HEK293 (cell line): ENCODE measurements at regions not wholly inside any gene's neighbourhood (a gene's known extent, or its start where the extent isn't known, plus 50 kb on each side); places are given as distances from the start of the nearest gene placed in this dataset.

Experiments used
- CTCF ChIA-PET: fragments of 350-600 bp; formaldehyde crosslinking; extraction: SDS; loops from one replicate; lab custom pipeline; 2021; ENCODE audit warnings: antibody characterized with exemption; lab: Yijun Ruan, JAX
- POLR2A ChIA-PET: fragments of 300-600 bp; formaldehyde crosslinking; extraction: SDS; loops from one replicate; lab custom pipeline; 2020; ENCODE audit warnings: antibody characterized with exemption, inconsistent platforms; lab: Yijun Ruan, JAX
- H3K27ac ChIP-seq: fragments of 200-500 bp; sonication (Bioruptor generic); 2 replicates; pipeline ENCODE4 v1.5.1; 2014; ENCODE audit warnings: low read depth, low read length, control low read depth, inconsistent platforms; ENCODE audit errors: extremely low read depth
- H3K36me3 ChIP-seq, 2 experiments: fragments of 200-500 bp in 1 of 2; sonication (Bioruptor generic) in 1 of 2; 1 replicate in 1 of 2; 2 replicates in 1 of 2; pipeline ENCODE4 v1.5.1; 2014 to 2017; ENCODE audit warnings: inconsistent platforms in 2 of 2, low read length in 2 of 2; ENCODE audit not compliant: control insufficient read depth in 2 of 2, insufficient read depth in 1 of 2
- H3K4me1 ChIP-seq: fragments of 200-500 bp; sonication (Bioruptor generic); 2 replicates; pipeline ENCODE4 v1.5.1; 2014; ENCODE audit warnings: mild to moderate bottlenecking, low read length, inconsistent platforms; ENCODE audit not compliant: control insufficient read depth, insufficient read depth
- H3K4me3 ChIP-seq: 2 replicates; pipeline ENCODE4 v1.5.1; 2011; ENCODE audit warnings: low read depth, mild to moderate bottlenecking, control low read depth, low read length, moderate library complexity
- H3K9me3 ChIP-seq: fragments of 200-500 bp; sonication (Bioruptor generic); 2 replicates; pipeline ENCODE4 v1.5.1; 2014; ENCODE audit warnings: low read depth, low read length, inconsistent platforms; ENCODE audit not compliant: control insufficient read depth, insufficient read depth
- AEBP2 ChIP-seq: fragments of 450-650 bp; formaldehyde crosslinking; IDR thresholded peaks from 2 replicates; pipeline ENCODE4 v1.5.1; 2016; ENCODE audit warnings: missing biosample characterization, missing genetic modification characterization, borderline replicate concordance
- GLI4 ChIP-seq: fragments of 450-650 bp; formaldehyde crosslinking; IDR thresholded peaks from 2 replicates; pipeline ENCODE4 v1.5.1; 2016; ENCODE audit warnings: missing biosample characterization, missing genetic modification characterization
- OSR2 ChIP-seq: fragments of 450-650 bp; formaldehyde crosslinking; IDR thresholded peaks from 2 replicates; pipeline ENCODE4 v1.5.1; 2016; ENCODE audit warnings: missing biosample characterization, missing genetic modification characterization
- REPIN1 ChIP-seq: fragments of 450-650 bp; formaldehyde crosslinking; IDR thresholded peaks from 2 replicates; pipeline ENCODE4 v1.5.1; 2017; ENCODE audit warnings: missing biosample characterization, missing genetic modification characterization, low read depth
- TCF7L2 ChIP-seq: IDR thresholded peaks from 2 replicates; pipeline ENCODE4 v1.6.1; 2011; ENCODE audit warnings: low read depth, mild to moderate bottlenecking, inconsistent platforms, low read length, moderate library complexity, borderline replicate concordance
- ZNF10 ChIP-seq: fragments of 450-650 bp; formaldehyde crosslinking; IDR thresholded peaks from 2 replicates; pipeline ENCODE4 v1.5.1; 2017; ENCODE audit warnings: missing biosample characterization, missing genetic modification characterization
- ZNF121 ChIP-seq: fragments of 450-650 bp; formaldehyde crosslinking; IDR thresholded peaks from 2 replicates; pipeline ENCODE4 v1.5.1; 2016; ENCODE audit warnings: missing biosample characterization, missing genetic modification characterization
- ZNF133 ChIP-seq: fragments of 450-650 bp; formaldehyde crosslinking; IDR thresholded peaks from 2 replicates; pipeline ENCODE4 v1.5.1; 2016; ENCODE audit warnings: missing biosample characterization, missing genetic modification characterization
- ZNF146 ChIP-seq: fragments of 450-650 bp; formaldehyde crosslinking; IDR thresholded peaks from 2 replicates; pipeline ENCODE4 v1.5.1; 2016; ENCODE audit warnings: missing biosample characterization, missing genetic modification characterization
- ZNF175 ChIP-seq: fragments of 450-650 bp; formaldehyde crosslinking; IDR thresholded peaks from 2 replicates; pipeline ENCODE4 v1.5.1; 2016; ENCODE audit warnings: missing biosample characterization, missing genetic modification characterization
- ZNF37A ChIP-seq: fragments of 450-650 bp; IDR thresholded peaks from 2 replicates; pipeline ENCODE4 v1.5.1; 2018; ENCODE audit warnings: missing biosample characterization, missing genetic modification characterization
- ZNF426 ChIP-seq: fragments of 450-650 bp; formaldehyde crosslinking; IDR thresholded peaks from 2 replicates; pipeline ENCODE4 v1.5.1; 2017; ENCODE audit warnings: missing biosample characterization, missing genetic modification characterization, mild to moderate bottlenecking, inconsistent platforms, moderate library complexity
- ZNF521 ChIP-seq: fragments of 450-650 bp; formaldehyde crosslinking; IDR thresholded peaks from 2 replicates; pipeline ENCODE4 v1.5.1; 2017; ENCODE audit warnings: missing biosample characterization, mild to moderate bottlenecking, missing genetic modification characterization
- ZNF548 ChIP-seq: fragments of 450-650 bp; formaldehyde crosslinking; IDR thresholded peaks from 2 replicates; pipeline ENCODE4 v1.5.1; 2016; ENCODE audit warnings: missing biosample characterization, missing genetic modification characterization
- ZNF560 ChIP-seq: fragments of 450-650 bp; formaldehyde crosslinking; IDR thresholded peaks from 2 replicates; pipeline ENCODE4 v1.5.1; 2017; ENCODE audit warnings: missing biosample characterization, missing genetic modification characterization, borderline replicate concordance
- ZNF600 ChIP-seq: fragments of 450-650 bp; formaldehyde crosslinking; IDR thresholded peaks from 2 replicates; pipeline ENCODE4 v1.5.1; 2016; ENCODE audit warnings: missing biosample characterization, missing genetic modification characterization
- ZNF621 ChIP-seq: fragments of 450-650 bp; formaldehyde crosslinking; IDR thresholded peaks from 2 replicates; pipeline ENCODE4 v1.5.1; 2017; ENCODE audit warnings: missing biosample characterization, missing genetic modification characterization
- ZNF624 ChIP-seq: fragments of 450-650 bp; formaldehyde crosslinking; IDR thresholded peaks from 2 replicates; pipeline ENCODE4 v1.5.1; 2017; ENCODE audit warnings: missing biosample characterization, missing genetic modification characterization
- ZNF629 ChIP-seq: fragments of 450-650 bp; formaldehyde crosslinking; IDR thresholded peaks from 2 replicates; pipeline ENCODE4 v1.5.1; 2017; ENCODE audit warnings: missing biosample characterization, missing genetic modification characterization
- ZNF654 ChIP-seq: fragments of 450-650 bp; formaldehyde crosslinking; IDR thresholded peaks from 2 replicates; pipeline ENCODE4 v1.5.1; 2016; ENCODE audit warnings: low read depth, missing biosample characterization, missing genetic modification characterization
- ZNF791 ChIP-seq: fragments of 450-650 bp; formaldehyde crosslinking; IDR thresholded peaks from 2 replicates; pipeline ENCODE4 v1.5.1; 2016; ENCODE audit warnings: missing biosample characterization, missing genetic modification characterization
- ZSCAN16 ChIP-seq: fragments of 450-650 bp; formaldehyde crosslinking; IDR thresholded peaks from 2 replicates; pipeline ENCODE4 v1.5.1; 2016; ENCODE audit warnings: missing biosample characterization, missing genetic modification characterization
- ZXDB ChIP-seq: fragments of 450-650 bp; formaldehyde crosslinking; IDR thresholded peaks from 2 replicates; pipeline ENCODE4 v1.5.1; 2016; ENCODE audit warnings: missing biosample characterization, missing genetic modification characterization
- TF ChIP-seq, protein P1 (sequence below): fragments of 450-650 bp; formaldehyde crosslinking; IDR thresholded peaks from 2 replicates; pipeline ENCODE4 v1.5.1; 2017; ENCODE audit warnings: missing biosample characterization, missing genetic modification characterization
- TF ChIP-seq, protein P2 (sequence below): fragments of 450-650 bp; formaldehyde crosslinking; IDR thresholded peaks from 2 replicates; pipeline ENCODE4 v1.5.1; 2016; ENCODE audit warnings: missing biosample characterization, missing genetic modification characterization

DNA sequence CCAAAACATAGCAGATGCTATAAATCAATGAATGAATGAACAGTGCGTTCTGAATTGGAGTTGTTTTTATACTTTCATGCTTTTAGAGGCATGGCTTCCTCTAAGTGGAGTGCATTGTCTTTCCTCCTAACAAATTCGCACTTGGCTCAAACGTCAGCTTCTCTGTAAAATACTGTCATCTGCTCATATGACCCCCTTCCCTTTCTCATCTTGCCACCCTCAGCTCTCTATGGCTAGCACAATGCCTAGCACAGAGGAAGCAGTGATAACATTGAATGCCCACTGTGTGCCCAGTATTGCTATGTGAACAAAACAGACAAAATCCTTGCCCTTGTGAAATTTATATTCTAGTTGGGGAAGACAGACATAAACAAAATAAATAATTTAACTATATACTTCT lies 258.8 kb downstream of the MREG start:
- Histone ChIP-seq H3K9me3 (no peaks in the 10 kb centered on the region), H3K36me3 (no peaks in the 10 kb centered on the region), H3K27ac (no peak overlapping the region), H3K4me3 (no peak overlapping the region), H3K4me1 (no peaks in the 10 kb centered on the region)
- ChIA-PET POLR2A (no interaction called here), CTCF (no interaction called here)
- no peak for TF ChIP-seq ZNF600 (tag by site-specific recombination)
- no peak for TF ChIP-seq ZNF10
- no peak for TF ChIP-seq REPIN1
- no peak for TF ChIP-seq OSR2 (tag by site-specific recombination)
- no peak for TF ChIP-seq ZNF791 (tag by site-specific recombination)
- TF ChIP-seq, protein P1, sequence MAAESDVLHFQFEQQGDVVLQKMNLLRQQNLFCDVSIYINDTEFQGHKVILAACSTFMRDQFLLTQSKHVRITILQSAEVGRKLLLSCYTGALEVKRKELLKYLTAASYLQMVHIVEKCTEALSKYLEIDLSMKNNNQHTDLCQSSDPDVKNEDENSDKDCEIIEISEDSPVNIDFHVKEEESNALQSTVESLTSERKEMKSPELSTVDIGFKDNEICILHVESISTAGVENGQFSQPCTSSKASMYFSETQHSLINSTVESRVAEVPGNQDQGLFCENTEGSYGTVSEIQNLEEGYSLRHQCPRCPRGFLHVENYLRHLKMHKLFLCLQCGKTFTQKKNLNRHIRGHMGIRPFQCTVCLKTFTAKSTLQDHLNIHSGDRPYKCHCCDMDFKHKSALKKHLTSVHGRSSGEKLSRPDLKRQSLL, result no peak
- TF ChIP-seq GLI4 (tag by site-specific recombination), result no peak
- TF ChIP-seq ZSCAN16 (tag by site-specific recombination), result no peak

- TF ChIP-seq ZNF791 (tag by site-specific recombination) (no peak), ZNF37A (no peak), ZNF121 (no peak), AEBP2 (tag by site-specific recombination) (no peak), ZNF624 (tag by site-specific recombination) (no peak), ZNF146 (no peak), ZNF560 (tag by site-specific recombination) (no peak), ZNF426 (tag by site-specific recombination) (no peak), ZSCAN16 (tag by site-specific recombination) (no peak), ZNF175 (tag by site-specific recombination) (no peak), TCF7L2 (no peak), ZXDB (tag by site-specific recombination) (no peak), ZNF521 (tag by site-specific recombination) (no peak), ZNF621 (tag by site-specific recombination) (no peak)
- ChIA-PET CTCF (no interaction called here), POLR2A (no interaction called here)
- Histone ChIP-seq H3K9me3 (no peaks in the 10 kb centered on the region), H3K4me3 (no peak overlapping the region), H3K36me3 (no peaks in the 10 kb centered on the region), H3K27ac (no peak overlapping the region), H3K4me1 (no peaks in the 10 kb centered on the region)
Measured at GRCh38 chr2:215753808-215754207, 259.5 kb downstream of the MREG start.

DNA sequence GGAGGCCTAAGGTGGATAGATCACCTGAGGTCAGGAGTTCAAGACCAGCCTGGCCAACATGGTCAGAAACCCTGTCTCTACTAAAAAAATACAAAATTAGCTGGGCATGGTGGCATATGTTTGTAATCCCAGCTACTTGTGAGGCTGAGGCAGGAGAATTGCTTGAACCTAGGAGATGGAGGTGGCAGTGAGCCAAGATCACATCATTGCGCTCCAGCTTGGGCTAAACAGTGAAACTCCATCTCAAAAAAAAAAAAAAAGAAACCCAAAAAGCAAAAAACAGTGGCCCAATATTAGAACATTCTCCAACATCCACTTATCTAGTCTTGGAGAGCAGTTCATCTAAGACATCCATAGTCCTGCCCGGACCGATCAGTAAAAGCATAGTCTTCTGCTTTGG lies 260.4 kb downstream of the MREG start:
- ChIA-PET POLR2A (no interaction called here), CTCF (no interaction called here)
- H3K27ac ChIP-seq, result no peak overlapping the region
- no peaks in the 10 kb centered on the region for H3K9me3 ChIP-seq
- no peaks in the 10 kb centered on the region for H3K36me3 ChIP-seq
- TF ChIP-seq AEBP2 (tag by site-specific recombination) (no peak), ZNF654 (no peak), ZNF548 (tag by site-specific recombination) (no peak), ZXDB (tag by site-specific recombination) (no peak), ZNF133 (tag by site-specific recombination) (no peak), ZNF629 (tag by site-specific recombination) (no peak)
- TF ChIP-seq, protein P2, sequence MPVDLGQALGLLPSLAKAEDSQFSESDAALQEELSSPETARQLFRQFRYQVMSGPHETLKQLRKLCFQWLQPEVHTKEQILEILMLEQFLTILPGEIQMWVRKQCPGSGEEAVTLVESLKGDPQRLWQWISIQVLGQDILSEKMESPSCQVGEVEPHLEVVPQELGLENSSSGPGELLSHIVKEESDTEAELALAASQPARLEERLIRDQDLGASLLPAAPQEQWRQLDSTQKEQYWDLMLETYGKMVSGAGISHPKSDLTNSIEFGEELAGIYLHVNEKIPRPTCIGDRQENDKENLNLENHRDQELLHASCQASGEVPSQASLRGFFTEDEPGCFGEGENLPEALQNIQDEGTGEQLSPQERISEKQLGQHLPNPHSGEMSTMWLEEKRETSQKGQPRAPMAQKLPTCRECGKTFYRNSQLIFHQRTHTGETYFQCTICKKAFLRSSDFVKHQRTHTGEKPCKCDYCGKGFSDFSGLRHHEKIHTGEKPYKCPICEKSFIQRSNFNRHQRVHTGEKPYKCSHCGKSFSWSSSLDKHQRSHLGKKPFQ (tag by site-specific recombination), result no peak
- no peak overlapping the region for H3K4me3 ChIP-seq
- H3K4me1 ChIP-seq, result no peaks in the 10 kb centered on the region
